GM19468 (cell line): ENCODE measurements at regions not wholly inside any gene's neighbourhood (a gene's known extent, or its start where the extent isn't known, plus 50 kb on each side); places are given as distances from the start of the nearest gene placed in this dataset.
"Not testable (repeated sequence)": the region's sequence is repeated elsewhere in the genome, so short reads cannot be mapped to it uniquely, and the experiment has no call there.

ENCODE experiments used
- ATAC-seq: cut with Tn5 transposase; IDR thresholded peaks from one replicate; pipeline ENCODE4 v1.9.1; 2021; ENCODE audit warnings: mild to moderate bottlenecking, moderate library complexity, moderate number of reproducible peaks; ENCODE audit not compliant: unreplicated experiment; ENCODE audit errors: extremely low read depth

GRCh38 chr7:19549246-19549645, 159.6 kb downstream of the POLR1F start:
- not testable (repeated sequence) for ATAC-seq

GRCh38 chr7:19537942-19538401, 170.9 kb downstream of the POLR1F start:
- ATAC-seq, result no peak

- ATAC-seq, result no peak
These were observed 175.6 kb downstream of the POLR1F start for GRCh38 chr7:19533266-19533665.

- ATAC-seq, result no peak
These were observed 178.0 kb downstream of the POLR1F start for GRCh38 chr7:19530852-19531251.

- ATAC-seq, result no peak
These were observed 178.6 kb downstream of the POLR1F start for GRCh38 chr7:19530261-19530660.

GRCh38 chr7:19526639-19527038, 182.2 kb downstream of the POLR1F start:
- no peak for ATAC-seq

GRCh38 chr7:19522486-19522885, 186.4 kb downstream of the POLR1F start:
- no peak for ATAC-seq

- no peak for ATAC-seq
These were observed 188.4 kb downstream of the POLR1F start for GRCh38 chr7:19520392-19520791.

GRCh38 chr7:19519443-19520021, 189.3 kb downstream of the POLR1F start:
- no peak for ATAC-seq

- not testable (repeated sequence) for ATAC-seq
These were observed 191.3 kb downstream of the POLR1F start for GRCh38 chr7:19517546-19517945.

- no peak for ATAC-seq
These were observed 200.0 kb downstream of the POLR1F start for GRCh38 chr7:19508821-19509220.

- no peak for ATAC-seq
These were observed 200.7 kb downstream of the POLR1F start for GRCh38 chr7:19508124-19508523.

- no peak for ATAC-seq
These were observed 216.9 kb downstream of the POLR1F start for GRCh38 chr7:19491821-19492452.

GRCh38 chr7:19491371-19491770, 217.5 kb downstream of the POLR1F start:
- no peak for ATAC-seq

GRCh38 chr7:19489162-19489820, 219.5 kb downstream of the POLR1F start:
- no peak for ATAC-seq

- no peak for ATAC-seq
These were observed 220.8 kb downstream of the POLR1F start for GRCh38 chr7:19488056-19488455.

- no peak for ATAC-seq
These were observed 226.2 kb downstream of the POLR1F start for GRCh38 chr7:19482628-19483027.

- no peak for ATAC-seq
These were observed 228.5 kb downstream of the POLR1F start for GRCh38 chr7:19480383-19480782.

GRCh38 chr7:19470031-19470430, 238.8 kb downstream of the POLR1F start:
- no peak for ATAC-seq

GRCh38 chr7:19465861-19466260, 243.0 kb downstream of the POLR1F start:
- ATAC-seq, result no peak

GRCh38 chr7:19464751-19465150, 244.1 kb downstream of the POLR1F start:
- no peak for ATAC-seq

GRCh38 chr7:19464241-19464640, 244.6 kb downstream of the POLR1F start:
- no peak for ATAC-seq
